Activated CD8-positive, alpha-beta T cell treated with anti-CD3 and anti-CD28 coated beads for 36 hours (primary cell): ENCODE measurements at regions not wholly inside any gene's neighbourhood (a gene's known extent, or its start where the extent isn't known, plus 50 kb on each side); places are given as distances from the start of the nearest gene placed in this dataset.
A peak's percentile ranks its signal among the peaks of the same experiment; 100 is the strongest.

ENCODE experiments used
- ATAC-seq: fragments of 200-7000 bp; cut with Tn5 transposase; one replicate; pipeline ENCODE4 v1.10.0; 2021; ENCODE audit warnings: mild to moderate bottlenecking, moderate library complexity
- CTCF ChIA-PET: fragments of 350-600 bp; sonication (Branson Sonifier 250); formaldehyde crosslinking; loops from one replicate; lab custom pipeline; 2021; ENCODE audit warnings: antibody characterized with exemption; lab: Charles Lee
- POLR2A ChIA-PET: fragments of 350-600 bp; sonication (Branson Sonifier 250); formaldehyde crosslinking; loops from one replicate; lab custom pipeline; 2021; ENCODE audit warnings: antibody characterized with exemption; lab: Charles Lee
- DNase-seq: peaks from one replicate; pipeline ENCODE4 v3.0.0-alpha.2; 2020
- H3K27ac Mint-ChIP-seq: one replicate; pipeline ENCODE4 v1.8.0; 2021; ENCODE audit warnings: mild to moderate bottlenecking, mixed read lengths
- H3K27me3 Mint-ChIP-seq: one replicate; pipeline ENCODE4 v1.8.0; 2021; ENCODE audit warnings: mixed read lengths
- H3K36me3 Mint-ChIP-seq: one replicate; pipeline ENCODE4 v1.8.0; 2021; ENCODE audit warnings: low read depth, mixed read lengths
- H3K4me1 Mint-ChIP-seq: one replicate; pipeline ENCODE4 v1.8.0; 2021; ENCODE audit warnings: low read depth, mixed read lengths
- H3K4me3 Mint-ChIP-seq: one replicate; pipeline ENCODE4 v1.8.0; 2021; ENCODE audit warnings: mild to moderate bottlenecking, moderate library complexity, mixed read lengths
- H3K9me3 Mint-ChIP-seq: one replicate; pipeline ENCODE4 v1.8.0; 2021; ENCODE audit warnings: mixed read lengths
- CTCF ChIP-seq: fragments of 200-600 bp; IDR thresholded peaks from one replicate; pipeline ENCODE4 v1.8.0; 2022; ENCODE audit warnings: antibody characterized with exemption, mild to moderate bottlenecking
- intact Hi-C: fragments of 100-400 bp; cut with micrococcal nuclease; formaldehyde crosslinking; loops from one replicate; pipeline ENCODE4 v1.10.0; 2022

- ATAC-seq (no peak), DNase-seq (no peak)
- H3K4me1 Mint-ChIP-seq = peaks cover 3% of the 10 kb centered on the region
- H3K9me3 Mint-ChIP-seq = no peaks in the 10 kb centered on the region
- no peak overlapping the region for H3K4me3 Mint-ChIP-seq
- H3K27me3 Mint-ChIP-seq = peaks cover 11% of the 10 kb centered on the region
- intact Hi-C loops = no loop called here
- no peak overlapping the region for H3K27ac Mint-ChIP-seq
- H3K36me3 Mint-ChIP-seq = no peaks in the 10 kb centered on the region
- no peak for TF ChIP-seq CTCF
- ChIA-PET POLR2A (no interaction called here), CTCF (interaction anchor here (1.3 kb wide), 1 partner anchor 16 kb away, joined by 3 read pairs; no protein-coding TSS in a partner anchor)
These were observed 69.2 kb downstream of the FANCF start for GRCh38 chr11:22556381-22556780.

GRCh38 chr11:22555881-22556280, 69.7 kb downstream of the FANCF start:
- no peak overlapping the region for H3K27ac Mint-ChIP-seq
- H3K27me3 Mint-ChIP-seq = peaks cover 11% of the 10 kb centered on the region
- no peak for TF ChIP-seq CTCF
- intact Hi-C loops = no loop called here
- H3K36me3 Mint-ChIP-seq = no peaks in the 10 kb centered on the region
- no peaks in the 10 kb centered on the region for H3K9me3 Mint-ChIP-seq
- DNase-seq = no peak
- ATAC-seq = no peak
- POLR2A ChIA-PET = no interaction called here
- H3K4me1 Mint-ChIP-seq = peaks cover 3% of the 10 kb centered on the region
- no peak overlapping the region for H3K4me3 Mint-ChIP-seq
- CTCF ChIA-PET = interaction anchor here (1.3 kb wide), 1 partner anchor 15 kb away, joined by 3 read pairs; no protein-coding TSS in a partner anchor

GRCh38 chr11:22554221-22554620, 71.4 kb downstream of the FANCF start:
- DNase-seq = no peak
- Mint-ChIP-seq H3K27ac (no peak overlapping the region), H3K4me3 (no peak overlapping the region), H3K27me3 (peaks cover 11% of the 10 kb centered on the region), H3K4me1 (peaks cover 3% of the 10 kb centered on the region), H3K36me3 (no peaks in the 10 kb centered on the region), H3K9me3 (no peaks in the 10 kb centered on the region)
- ChIA-PET POLR2A (interaction anchor here (0.6 kb wide), 1 partner anchor 384 kb away, joined by 3 read pairs; no protein-coding TSS in a partner anchor), CTCF (no interaction called here)
- ATAC-seq = peak; percentile 55
- TF ChIP-seq CTCF = no peak
- intact Hi-C loops = no loop called here

GRCh38 chr11:22552885-22553284, 72.7 kb downstream of the FANCF start:
- TF ChIP-seq CTCF = no peak

GRCh38 chr11:22546746-22547145, 78.9 kb downstream of the FANCF start:
- Mint-ChIP-seq H3K27ac (no peak overlapping the region), H3K4me3 (no peak overlapping the region), H3K9me3 (no peaks in the 10 kb centered on the region), H3K27me3 (peaks cover 3% of the 10 kb centered on the region), H3K36me3 (no peaks in the 10 kb centered on the region), H3K4me1 (no peaks in the 10 kb centered on the region)
- ATAC-seq (no peak), DNase-seq (no peak)
- intact Hi-C loops = no loop called here
- ChIA-PET CTCF (interaction anchor here (0.7 kb wide), 1 partner anchor 276 kb away, joined by 4 read pairs; no protein-coding TSS in a partner anchor), POLR2A (no interaction called here)
- TF ChIP-seq CTCF = no peak

More at GRCh38 chr11:22552885-22553284, 72.7 kb downstream of the FANCF start:
- DNase-seq (no peak), ATAC-seq (no peak)
- peaks cover 3% of the 10 kb centered on the region for H3K4me1 Mint-ChIP-seq
- no peak overlapping the region for H3K27ac Mint-ChIP-seq
- CTCF ChIA-PET = no interaction called here
- H3K36me3 Mint-ChIP-seq = no peaks in the 10 kb centered on the region
- POLR2A ChIA-PET = no interaction called here
- H3K9me3 Mint-ChIP-seq = no peaks in the 10 kb centered on the region
- intact Hi-C loops = no loop called here
- no peak overlapping the region for H3K4me3 Mint-ChIP-seq
- H3K27me3 Mint-ChIP-seq = peaks cover 9% of the 10 kb centered on the region
